T-cell (primary cell): ENCODE measurements at regions not wholly inside any gene's neighbourhood (a gene's known extent, or its start where the extent isn't known, plus 50 kb on each side); places are given as distances from the start of the nearest gene placed in this dataset.
A peak's percentile ranks its signal among the peaks of the same experiment; 100 is the strongest.
"Not testable (repeated sequence)": the region's sequence is repeated elsewhere in the genome, so short reads cannot be mapped to it uniquely, and the experiment has no call there.

Source experiments
- ATAC-seq, 4 experiments: fragments of 200-7000 bp in 3 of 4; fragments of 150-1000 bp in 1 of 4; cut with Tn5 transposase; replicated peaks in 1 of 4; 1 replicate in 3 of 4; 2 replicates in 1 of 4; pipeline ENCODE4 v1.10.0; 2021; ENCODE audit warnings: moderate library complexity in 3 of 4, mild to moderate bottlenecking in 2 of 4, moderate number of reproducible peaks in 1 of 4
- CTCF ChIA-PET, 2 donors: fragments of 300-600 bp; sonication (Branson Sonifier 250); formaldehyde crosslinking; loops; one replicate each; lab custom pipeline; 2022; ENCODE audit warnings: antibody characterized with exemption in 2 of 2; lab: Charles Lee
- POLR2A ChIA-PET, 2 donors: fragments of 300-600 bp; sonication (Branson Sonifier 250); formaldehyde crosslinking; loops; one replicate each; lab custom pipeline; 2022; ENCODE audit warnings: antibody characterized with exemption in 2 of 2; lab: Charles Lee
- DNase-seq, 35 experiments: peaks; one replicate each; pipeline versions ENCODE4 v3.0.0 to v3.0.0-alpha.2; 2013 to 2023
- H3K27ac ChIP-seq: one replicate; pipeline ENCODE4 v1.5.1; 2013; ENCODE audit warnings: low read length
- H3K27me3 ChIP-seq, 2 experiments: replicated peaks in 1 of 2; 1 replicate in 1 of 2; 2 replicates in 1 of 2; pipeline versions ENCODE4 v1.6.1 to v1.7.0; 2013; ENCODE audit warnings: low read length in 1 of 2, mixed read lengths in 1 of 2; ENCODE audit not compliant: control insufficient read depth in 2 of 2, insufficient read depth in 2 of 2; ENCODE audit errors: extremely low read depth in 1 of 2
- H3K36me3 ChIP-seq, 2 donors: 1 replicate in 1 of 2; 2 replicates in 1 of 2; pipeline versions ENCODE4 v1.6.1 to v1.7.0; 2013; ENCODE audit warnings: low read length in 1 of 2; ENCODE audit not compliant: control insufficient read depth in 2 of 2, insufficient read depth in 1 of 2; ENCODE audit errors: extremely low read depth in 1 of 2
- H3K4me1 ChIP-seq, 2 experiments: 1 replicate in 1 of 2; 2 replicates in 1 of 2; pipeline versions ENCODE4 v1.6.1 to v1.7.0; 2013; ENCODE audit warnings: low read length in 2 of 2, mixed read lengths in 1 of 2; ENCODE audit not compliant: insufficient read depth in 2 of 2, control insufficient read depth in 1 of 2; ENCODE audit errors: extremely low read depth in 1 of 2
- H3K4me3 ChIP-seq, 2 donors: 1 replicate in 1 of 2; 2 replicates in 1 of 2; pipeline versions ENCODE4 v1.5.1 to v1.7.0; 2013; ENCODE audit warnings: mild to moderate bottlenecking in 2 of 2, low read length in 1 of 2, moderate library complexity in 1 of 2; ENCODE audit not compliant: control insufficient read depth in 1 of 2; ENCODE audit errors: extremely low read depth in 1 of 2
- H3K9me3 ChIP-seq: 2 replicates; pipeline ENCODE4 v1.7.0; 2013
- H3K27ac Mint-ChIP-seq, 2 donors: one replicate each; pipeline ENCODE4 v1.8.0; 2020 to 2021; ENCODE audit warnings: mild to moderate bottlenecking in 2 of 2, mixed read lengths in 2 of 2
- H3K27me3 Mint-ChIP-seq, 2 donors: one replicate each; pipeline ENCODE4 v1.8.0; 2021 to 2022; ENCODE audit warnings: mixed read lengths in 2 of 2
- H3K36me3 Mint-ChIP-seq: one replicate; pipeline ENCODE4 v1.8.0; 2021; ENCODE audit warnings: mixed read lengths
- H3K4me1 Mint-ChIP-seq, 3 donors: one replicate each; pipeline ENCODE4 v1.8.0; 2020 to 2022; ENCODE audit warnings: mixed read lengths in 3 of 3, mild to moderate bottlenecking in 1 of 3
- H3K4me3 Mint-ChIP-seq, 3 donors: one replicate each; pipeline ENCODE4 v1.8.0; 2020 to 2022; ENCODE audit warnings: mild to moderate bottlenecking in 3 of 3, mixed read lengths in 3 of 3, moderate library complexity in 3 of 3
- H3K9me3 Mint-ChIP-seq, 3 donors: one replicate each; pipeline ENCODE4 v1.8.0; 2020 to 2022; ENCODE audit warnings: mixed read lengths in 3 of 3
- WGBS: methylation state at CpG from one replicate; pipeline ENCODE4 v1.1.5; 2013; ENCODE audit warnings: missing lambda C conversion rate; ENCODE audit not compliant: insufficient coverage; 5-methylcytosine and 5-hydroxymethylcytosine counted together

DNA sequence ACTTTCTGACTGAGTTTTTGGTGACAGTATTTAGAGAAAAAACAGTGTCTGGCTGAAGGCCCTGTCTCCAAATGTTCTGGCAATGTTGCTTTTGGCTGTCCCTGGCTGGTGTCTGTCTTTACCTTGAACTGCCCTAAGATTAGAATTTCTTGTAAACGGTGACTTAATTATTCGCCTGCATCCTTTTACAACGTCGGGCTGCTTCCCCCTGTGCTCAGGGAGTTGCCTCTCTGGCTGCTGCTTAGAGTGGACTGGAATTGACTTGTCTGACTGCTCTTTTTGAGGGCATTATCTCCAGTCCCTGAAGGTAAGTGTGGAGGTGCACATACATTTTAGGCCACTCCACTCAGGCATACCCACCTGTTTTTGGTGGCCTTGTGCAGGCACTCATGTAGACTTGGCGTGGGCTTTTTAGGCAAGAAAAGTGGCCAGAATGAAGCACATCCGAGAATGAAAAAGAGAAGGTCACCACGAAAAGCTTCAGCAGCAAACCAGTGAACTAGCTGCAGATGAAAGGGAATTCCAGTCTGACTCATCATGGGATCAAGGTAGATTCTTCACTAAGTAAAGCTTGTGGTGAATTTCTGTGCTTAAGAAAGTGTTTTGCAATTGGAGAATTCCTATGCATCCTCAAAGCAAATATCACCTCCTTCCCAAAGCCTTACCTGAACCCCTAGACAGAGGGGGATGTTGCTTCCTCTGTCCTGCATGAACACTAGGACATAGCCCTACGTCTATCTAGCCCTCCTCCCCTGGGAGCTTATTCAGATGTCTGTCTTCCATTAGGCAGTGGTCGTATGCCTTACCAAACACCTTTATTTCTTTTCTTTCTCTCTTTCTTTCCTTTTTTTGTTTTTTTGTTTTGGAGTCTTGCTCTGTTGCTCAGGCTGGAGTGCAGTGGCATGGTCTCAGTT lies 230.3 kb upstream of the TRIB2 start:
- peaks cover 64 to 69% (median 66%) of the 10 kb centered on the region in 3 donors for H3K4me1 Mint-ChIP-seq
- ATAC-seq (no peak), DNase-seq (no peak)
- H3K36me3 ChIP-seq: no peaks in the 10 kb centered on the region
- ChIA-PET POLR2A (interaction anchor here in 1 of 2 donors (0.6 kb wide), 1 partner anchor 15 kb away, joined by 16 read pairs; no protein-coding TSS in a partner anchor), CTCF (interaction anchor here in 1 of 2 donors (0.8 kb wide), 1 partner anchor 230 kb away, joined by 4 read pairs; the partner anchor contains the start of gene TRIB2)
- no peaks in the 10 kb centered on the region for H3K9me3 ChIP-seq
- H3K4me3 ChIP-seq: no peak overlapping the region
- no peaks in the 10 kb centered on the region for H3K36me3 Mint-ChIP-seq
- 71% methylated on average over 3 of the region's 9 CpGs for WGBS
- peaks cover 32 to 46% of the 10 kb centered on the region in 2 experiments for H3K4me1 ChIP-seq
- H3K9me3 Mint-ChIP-seq: no peaks in the 10 kb centered on the region
- H3K27me3 Mint-ChIP-seq: no peaks in the 10 kb centered on the region
- peak overlapping the region; percentile 55 for H3K27ac ChIP-seq
- peak overlapping the region; percentile 96 to 97 for H3K27ac Mint-ChIP-seq
- H3K27me3 ChIP-seq: no peaks in the 10 kb centered on the region
- peak overlapping the region in 1 of 3 donors; percentile 78 for H3K4me3 Mint-ChIP-seq

DNA sequence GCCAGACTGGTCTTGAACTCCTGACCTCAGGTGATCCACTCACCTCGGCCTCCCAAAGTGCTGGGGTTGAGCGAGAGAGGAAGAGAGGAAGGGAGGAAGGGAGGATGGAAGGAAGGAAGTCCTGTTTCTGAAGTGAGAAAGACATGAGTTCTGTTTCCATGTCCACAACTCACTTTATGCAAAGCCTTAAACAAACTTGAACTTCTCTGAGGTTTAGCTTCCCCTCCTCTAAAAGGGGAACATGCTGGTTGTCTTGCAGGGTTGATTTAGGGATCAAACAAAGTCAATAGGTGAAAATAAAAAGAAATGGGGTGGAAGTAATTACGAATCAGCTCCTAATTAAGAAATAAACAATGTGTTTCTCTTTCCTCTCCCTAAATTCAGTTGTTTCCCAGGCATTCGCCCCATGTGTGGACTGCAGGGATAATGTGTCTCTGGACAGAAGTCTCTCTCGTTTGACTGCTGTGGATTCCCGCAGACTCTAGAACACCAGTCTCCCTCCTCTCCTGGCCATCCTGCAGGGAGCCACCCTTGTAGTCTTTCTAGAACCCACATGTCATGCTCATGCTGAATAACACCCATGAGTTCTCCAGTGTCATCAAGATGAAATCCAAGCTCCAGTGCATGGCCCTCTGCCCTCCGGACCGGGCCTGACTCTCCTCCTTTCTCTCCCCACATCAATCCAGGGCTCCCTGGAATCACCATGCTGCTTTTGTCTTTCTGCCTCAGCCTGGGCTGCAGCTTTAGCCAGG lies 229.3 kb upstream of the TRIB2 start:
- Mint-ChIP-seq H3K4me3 (peak overlapping the region in 2 of 3 donors; percentile 54 to 78), H3K27me3 (no peaks in the 10 kb centered on the region), H3K4me1 (peaks cover 64 to 69% (median 66%) of the 10 kb centered on the region in 3 donors), H3K36me3 (no peaks in the 10 kb centered on the region), H3K9me3 (no peaks in the 10 kb centered on the region), H3K27ac (peak overlapping the region; percentile 96 to 97)
- H3K36me3 ChIP-seq: no peaks in the 10 kb centered on the region
- H3K27me3 ChIP-seq: no peaks in the 10 kb centered on the region
- 94% methylated on average over 2 of the region's 8 CpGs for WGBS
- peaks cover 32 to 49% of the 10 kb centered on the region in 2 experiments for H3K4me1 ChIP-seq
- DNase-seq (no peak), ATAC-seq (no peak)
- H3K27ac ChIP-seq: peak overlapping the region; percentile 55
- no peak overlapping the region for H3K4me3 ChIP-seq
- ChIA-PET POLR2A (interaction anchor here (0.6 kb wide), 2 partner anchors 14 kb away, joined by 3 to 16 read pairs; no protein-coding TSS in a partner anchor), CTCF (interaction anchor here in 1 of 2 donors (0.8 to 1.1 kb wide), 4 partner anchors 13 to 519 kb away, joined by 4 to 6 read pairs (median 5); partner anchors contain the start of gene TRIB2)
- H3K9me3 ChIP-seq: no peaks in the 10 kb centered on the region

DNA sequence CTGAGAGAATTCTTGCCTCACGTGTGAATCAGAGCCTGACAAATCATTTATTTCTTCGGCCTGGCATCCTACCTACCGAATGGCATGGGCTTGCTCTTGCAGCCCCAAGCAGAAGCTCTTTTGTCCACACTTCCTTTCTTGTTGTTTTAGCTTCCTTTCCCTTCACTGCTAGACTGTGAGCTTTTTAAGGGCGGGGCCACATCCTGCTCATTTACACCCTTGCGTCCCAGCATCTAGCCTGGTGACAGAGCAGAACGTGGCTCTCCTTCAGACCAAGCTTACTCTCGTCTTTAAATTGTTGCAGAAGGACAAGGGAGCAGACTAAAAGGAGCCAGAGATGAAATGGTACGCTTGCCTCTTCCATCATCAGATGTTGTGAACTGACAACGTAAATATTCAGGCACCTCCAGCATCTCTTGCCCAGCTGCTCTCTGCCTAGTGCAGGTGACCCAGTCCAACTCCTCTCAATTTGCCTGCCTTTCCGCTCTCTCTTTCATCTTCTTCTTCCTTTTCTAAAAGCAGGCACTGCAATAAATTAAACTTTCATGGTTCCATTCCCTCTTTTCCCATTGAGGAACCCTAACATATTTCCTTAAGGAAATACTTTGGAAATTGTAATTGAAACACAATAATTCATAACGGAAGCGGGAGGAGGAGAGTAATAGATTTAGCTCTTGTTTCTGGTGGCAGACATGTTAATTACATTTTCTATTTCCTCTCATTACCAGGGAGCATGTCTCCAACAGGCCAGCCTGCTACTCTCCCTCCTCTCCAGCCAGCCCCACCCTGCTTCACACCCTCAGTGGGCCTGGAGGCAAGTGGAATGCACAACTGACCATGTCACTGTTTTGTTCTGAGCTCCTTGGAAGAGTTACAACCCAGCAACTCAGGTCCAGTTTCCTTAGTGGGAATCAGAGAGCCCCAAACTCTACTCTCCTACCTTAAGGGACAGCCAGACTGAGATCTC lies 228.1 kb upstream of the TRIB2 start:
- Mint-ChIP-seq H3K9me3 (no peaks in the 10 kb centered on the region), H3K27ac (peak overlapping the region; percentile 96 to 97), H3K4me1 (peaks cover 73 to 77% (median 74%) of the 10 kb centered on the region in 3 donors), H3K36me3 (no peaks in the 10 kb centered on the region), H3K27me3 (no peaks in the 10 kb centered on the region), H3K4me3 (peak overlapping the region; percentile 54 to 78 (median 62))
- Histone ChIP-seq H3K27me3 (no peaks in the 10 kb centered on the region), H3K4me3 (no peak overlapping the region), H3K4me1 (peaks cover 32 to 55% of the 10 kb centered on the region in 2 experiments), H3K36me3 (no peaks in the 10 kb centered on the region), H3K9me3 (no peaks in the 10 kb centered on the region), H3K27ac (peak overlapping the region; percentile 55)
- POLR2A ChIA-PET: interaction anchor here (0.6 kb wide), 2 partner anchors 13 to 475 kb away, joined by 3 read pairs; no protein-coding TSS in a partner anchor
- whole genome bisulfite sequencing: 4% methylated on average over 9 of the region's 12 CpGs
- DNase-seq (peak; percentile 20 to 71 (median 49)), ATAC-seq (peak; percentile 95 to 97 (median 96))
- CTCF ChIA-PET: interaction anchor here (0.5 to 1.1 kb wide), 4 partner anchors 12 to 518 kb away, joined by 4 to 6 read pairs (median 6); no protein-coding TSS in a partner anchor

DNA sequence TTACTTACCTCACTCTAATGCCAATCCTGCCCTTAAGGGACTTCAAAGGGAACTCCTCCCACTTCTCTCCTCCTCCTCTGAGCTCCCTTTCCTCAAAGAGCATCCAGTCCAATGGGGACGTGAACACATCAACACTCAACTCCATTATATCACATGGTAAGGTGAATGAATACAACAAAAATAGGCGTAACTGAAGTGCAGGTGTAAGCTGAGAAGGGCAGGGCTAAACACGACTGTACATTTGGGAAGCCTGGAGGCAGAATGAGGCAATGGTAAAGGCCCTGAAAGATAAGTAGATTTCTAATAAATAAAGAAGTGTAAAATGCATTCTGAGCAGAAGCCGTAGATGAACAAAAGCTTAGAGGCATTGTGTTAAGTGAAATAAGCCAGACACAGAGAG lies 226.1 kb upstream of the TRIB2 start:
- Mint-ChIP-seq H3K27ac (peak overlapping the region; percentile 20 to 80), H3K4me1 (peaks cover 68 to 72% (median 68%) of the 10 kb centered on the region in 3 donors), H3K27me3 (no peaks in the 10 kb centered on the region), H3K9me3 (no peaks in the 10 kb centered on the region), H3K36me3 (no peaks in the 10 kb centered on the region), H3K4me3 (peak overlapping the region in 1 of 3 donors; percentile 16)
- ATAC-seq (no peak), DNase-seq (no peak)
- 100% methylated on average over 1 of the region's 4 CpGs for WGBS
- Histone ChIP-seq H3K27ac (no peak overlapping the region), H3K9me3 (no peaks in the 10 kb centered on the region), H3K4me3 (no peak overlapping the region), H3K27me3 (no peaks in the 10 kb centered on the region), H3K4me1 (peaks cover 30 to 54% of the 10 kb centered on the region in 2 experiments), H3K36me3 (no peaks in the 10 kb centered on the region)
- ChIA-PET CTCF (no interaction called here), POLR2A (interaction anchor here in 1 of 2 donors (0.6 kb wide), 1 partner anchor 10 kb away, joined by 4 read pairs; no protein-coding TSS in a partner anchor)

DNA sequence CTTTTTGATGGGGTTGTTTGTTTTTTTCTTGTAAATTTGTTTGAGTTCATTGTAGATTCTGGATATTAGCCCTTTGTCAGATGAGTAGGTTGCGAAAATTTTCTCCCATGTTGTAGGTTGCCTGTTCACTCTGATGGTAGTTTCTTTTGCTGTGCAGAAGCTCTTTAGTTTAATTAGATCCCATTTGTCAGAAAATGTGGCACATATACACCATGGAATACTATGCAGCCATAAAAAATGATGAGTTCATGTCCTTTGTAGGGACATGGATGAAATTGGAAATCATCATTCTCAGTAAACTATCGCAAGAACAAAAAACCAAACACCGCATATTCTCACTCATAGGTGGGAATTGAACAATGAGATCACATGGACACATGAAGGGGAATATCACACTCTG lies 224.4 kb upstream of the TRIB2 start:
- H3K27me3 ChIP-seq, H3K36me3 Mint-ChIP-seq, H3K4me3 ChIP-seq, H3K9me3 ChIP-seq, H3K27ac Mint-ChIP-seq, H3K9me3 Mint-ChIP-seq, H3K36me3 ChIP-seq, H3K27ac ChIP-seq, ATAC-seq, H3K4me3 Mint-ChIP-seq, POLR2A ChIA-PET, DNase-seq, H3K27me3 Mint-ChIP-seq: not testable (repeated sequence)
- CTCF ChIA-PET: interaction anchor here in 1 of 2 donors (0.5 kb wide), 1 partner anchor 225 kb away, joined by 4 read pairs; no protein-coding TSS in a partner anchor
- no CpG with 5 or more reads among the region's 3 CpGs for WGBS
- peaks cover 39 to 45% of the 10 kb centered on the region in 2 experiments for H3K4me1 ChIP-seq
- peaks cover 70 to 72% (median 72%) of the 10 kb centered on the region in 3 donors for H3K4me1 Mint-ChIP-seq
